ENCODE measurements at regions not wholly inside any gene's neighbourhood (a gene's known extent, or its start where the extent isn't known, plus 50 kb on each side); places are given as distances from the start of the nearest gene placed in this dataset.

DNA sequence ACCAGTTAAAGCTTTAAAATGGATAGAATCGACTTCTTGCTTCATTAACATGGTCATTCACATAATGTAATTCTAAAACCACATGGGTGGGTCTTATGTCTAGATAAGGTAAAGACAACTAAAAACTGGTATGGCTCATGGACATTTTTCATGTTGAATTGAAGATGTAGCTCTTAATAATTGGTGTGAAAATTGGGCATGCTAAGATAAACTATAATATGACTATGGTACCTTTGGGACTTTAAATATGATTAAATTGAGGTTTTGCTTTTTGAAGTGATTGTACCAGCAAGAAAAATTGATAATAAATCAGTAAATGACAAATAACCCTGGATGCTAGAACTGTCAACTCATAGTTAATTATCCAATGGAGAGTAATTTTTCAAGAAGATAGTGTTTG, 710.7 kb upstream of the PTPRD start:
- TF ChIP-seq, protein P1, sequence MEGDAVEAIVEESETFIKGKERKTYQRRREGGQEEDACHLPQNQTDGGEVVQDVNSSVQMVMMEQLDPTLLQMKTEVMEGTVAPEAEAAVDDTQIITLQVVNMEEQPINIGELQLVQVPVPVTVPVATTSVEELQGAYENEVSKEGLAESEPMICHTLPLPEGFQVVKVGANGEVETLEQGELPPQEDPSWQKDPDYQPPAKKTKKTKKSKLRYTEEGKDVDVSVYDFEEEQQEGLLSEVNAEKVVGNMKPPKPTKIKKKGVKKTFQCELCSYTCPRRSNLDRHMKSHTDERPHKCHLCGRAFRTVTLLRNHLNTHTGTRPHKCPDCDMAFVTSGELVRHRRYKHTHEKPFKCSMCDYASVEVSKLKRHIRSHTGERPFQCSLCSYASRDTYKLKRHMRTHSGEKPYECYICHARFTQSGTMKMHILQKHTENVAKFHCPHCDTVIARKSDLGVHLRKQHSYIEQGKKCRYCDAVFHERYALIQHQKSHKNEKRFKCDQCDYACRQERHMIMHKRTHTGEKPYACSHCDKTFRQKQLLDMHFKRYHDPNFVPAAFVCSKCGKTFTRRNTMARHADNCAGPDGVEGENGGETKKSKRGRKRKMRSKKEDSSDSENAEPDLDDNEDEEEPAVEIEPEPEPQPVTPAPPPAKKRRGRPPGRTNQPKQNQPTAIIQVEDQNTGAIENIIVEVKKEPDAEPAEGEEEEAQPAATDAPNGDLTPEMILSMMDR (conservative IDR thresholded peaks at IDR 0.05; ENCODE audit: low read depth, low read length): no peak
- TF ChIP-seq EZH2 (IDR thresholded peaks at IDR 0.05; ENCODE audit: borderline replicate concordance, low read depth, low read length, poor library complexity, severe bottlenecking): no peak
